H1 (cell line): ENCODE measurements at regions not wholly inside any gene's neighbourhood (a gene's known extent, or its start where the extent isn't known, plus 50 kb on each side); places are given as distances from the start of the nearest gene placed in this dataset.

Experiments
- CTCF ChIA-PET: fragments of 300-600 bp; sonication (Branson Sonifier 250); formaldehyde crosslinking; loops from one replicate; lab custom pipeline; 2021; ENCODE audit not compliant: partially characterized antibody; lab: Charles Lee
- POLR2A ChIA-PET: fragments of 300-600 bp; sonication (Branson Sonifier 250); formaldehyde crosslinking; loops from one replicate; lab custom pipeline; 2021; ENCODE audit warnings: inconsistent platforms; ENCODE audit not compliant: partially characterized antibody; lab: Charles Lee
- DNase-seq, 2 experiments: peaks; one replicate each; pipeline versions ENCODE4 v3.0.0 to v3.0.0-alpha.2; 2010 to 2022; ENCODE audit warnings: low spot score in 2 of 2, low read depth in 1 of 2, mixed read lengths in 1 of 2
- FAIRE-seq: peaks from 2 replicates; lab custom pipeline; 2011; peaks lifted over from hg19 to GRCh38; lab: Jason Lieb, UNC
- H2AFZ ChIP-seq: 2 replicates; pipeline ENCODE4 v1.8.1; 2012; ENCODE audit warnings: low read length, inconsistent platforms
- H2AK5ac ChIP-seq: 2 replicates; pipeline ENCODE4 v1.6.1; 2013; ENCODE audit warnings: low read depth, low read length
- H2BK120ac ChIP-seq: replicated peaks from 2 replicates; pipeline ENCODE3; 2013; ENCODE audit warnings: low read depth, low read length, inconsistent platforms
- H2BK12ac ChIP-seq: 2 replicates; pipeline ENCODE4 v1.6.1; 2013; ENCODE audit warnings: low read depth, low read length
- H2BK15ac ChIP-seq: 2 replicates; pipeline ENCODE4 v1.6.1; 2013; ENCODE audit warnings: low read length
- H2BK20ac ChIP-seq: 2 replicates; pipeline ENCODE4 v1.6.1; 2013; ENCODE audit warnings: low read length
- H2BK5ac ChIP-seq: 2 replicates; pipeline ENCODE4 v1.6.1; 2013; ENCODE audit warnings: low read depth, low read length
- H3K14ac ChIP-seq: 2 replicates; pipeline ENCODE4 v1.6.1; 2013; ENCODE audit warnings: inconsistent platforms; ENCODE audit not compliant: insufficient read length
- H3K18ac ChIP-seq: 2 replicates; pipeline ENCODE4 v1.6.1; 2013; ENCODE audit warnings: low read length; ENCODE audit errors: extremely low read depth
- H3K23ac ChIP-seq: 2 replicates; pipeline ENCODE4 v1.6.1; 2013; ENCODE audit warnings: inconsistent platforms; ENCODE audit not compliant: insufficient read length
- H3K23me2 ChIP-seq: 2 replicates; pipeline ENCODE4 v1.6.1; 2013; ENCODE audit warnings: low read depth, low read length
- H3K27ac ChIP-seq: 2 replicates; pipeline ENCODE4 v1.6.1; 2011; ENCODE audit warnings: low read depth, low read length, inconsistent platforms
- H3K27me3 ChIP-seq, 4 experiments: replicated peaks in 1 of 4; 1 replicate in 1 of 4; 2 replicates in 3 of 4; pipeline versions ENCODE4 v1.6.1 to v1.8.1; 2011 to 2013; ENCODE audit warnings: low read length in 3 of 4, mild to moderate bottlenecking in 3 of 4, inconsistent platforms in 2 of 4, mixed read lengths in 2 of 4, moderate library complexity in 1 of 4; ENCODE audit not compliant: control insufficient read depth in 3 of 4, insufficient read depth in 3 of 4; ENCODE audit errors: extremely low read depth in 1 of 4
- H3K36me3 ChIP-seq, 4 experiments: 2 replicates each; pipeline versions ENCODE4 v1.6.1 to v1.8.1; 2011 to 2013; ENCODE audit warnings: mild to moderate bottlenecking in 4 of 4, low read length in 3 of 4, moderate library complexity in 2 of 4, control low read depth in 1 of 4, inconsistent platforms in 1 of 4; ENCODE audit not compliant: insufficient read depth in 4 of 4, control insufficient read depth in 2 of 4
- H3K4ac ChIP-seq: replicated peaks from 2 replicates; pipeline ENCODE3; 2013; ENCODE audit warnings: low read length, low read depth, mixed read lengths, inconsistent platforms; ENCODE audit not compliant: insufficient read length
- H3K4me1 ChIP-seq, 4 experiments: replicated peaks in 1 of 4; 1 replicate in 1 of 4; 2 replicates in 3 of 4; pipeline versions ENCODE4 v1.6.1 to v1.8.1; 2011 to 2013; ENCODE audit warnings: low read length in 3 of 4, inconsistent platforms in 2 of 4, mixed read lengths in 1 of 4; ENCODE audit not compliant: insufficient read depth in 4 of 4, control insufficient read depth in 3 of 4
- H3K4me2 ChIP-seq, 2 experiments: 2 replicates each; pipeline versions ENCODE4 v1.6.1 to v1.8.1; 2011 to 2013; ENCODE audit warnings: low read depth in 2 of 2, low read length in 2 of 2, control low read depth in 1 of 2, inconsistent platforms in 1 of 2, mild to moderate bottlenecking in 1 of 2; ENCODE audit not compliant: insufficient read depth in 1 of 2
- H3K4me3 ChIP-seq, 4 experiments: fragments of 200-600, 300-600 bp in 1 of 4; sonication (generic), shearing (Covaris generic), sonication (Bioruptor Twin) in 1 of 4; 2 replicates each; pipeline versions ENCODE4 v1.5.1 to v1.8.1; 2011 to 2016; ENCODE audit warnings: low read length in 4 of 4, low read depth in 3 of 4, control low read depth in 2 of 4, inconsistent platforms in 2 of 4, mild to moderate bottlenecking in 2 of 4, mixed read lengths in 1 of 4, moderate library complexity in 1 of 4; ENCODE audit not compliant: insufficient read depth in 2 of 4; ENCODE audit errors: extremely low read depth in 1 of 4
- H3K56ac ChIP-seq: replicated peaks from 2 replicates; pipeline ENCODE3; 2013; ENCODE audit warnings: low read depth, mild to moderate bottlenecking, mixed read lengths, low read length, inconsistent platforms; ENCODE audit not compliant: insufficient read length
- H3K79me1 ChIP-seq: 2 replicates; pipeline ENCODE4 v1.6.1; 2013; ENCODE audit warnings: low read depth, low read length, control low read depth
- H3K79me2 ChIP-seq, 2 experiments: 2 replicates each; pipeline versions ENCODE4 v1.6.1 to v1.8.1; 2012 to 2013; ENCODE audit warnings: low read length in 2 of 2, mild to moderate bottlenecking in 2 of 2, inconsistent platforms in 1 of 2; ENCODE audit not compliant: insufficient read depth in 2 of 2, control insufficient read depth in 1 of 2
- H3K9ac ChIP-seq, 4 experiments: replicated peaks in 1 of 4; 1 replicate in 1 of 4; 2 replicates in 3 of 4; pipeline versions ENCODE4 v1.6.1 to v1.8.1; 2011 to 2013; ENCODE audit warnings: low read depth in 3 of 4, low read length in 3 of 4, control low read depth in 2 of 4, mild to moderate bottlenecking in 2 of 4, moderate library complexity in 2 of 4, inconsistent platforms in 1 of 4; ENCODE audit errors: extremely low read depth in 1 of 4
- H3K9me3 ChIP-seq, 2 experiments: 2 replicates each; pipeline versions ENCODE4 v1.6.1 to v1.8.1; 2012 to 2013; ENCODE audit warnings: mild to moderate bottlenecking in 2 of 2, moderate library complexity in 2 of 2, control low read depth in 1 of 2, inconsistent platforms in 1 of 2, low read depth in 1 of 2, low read length in 1 of 2, mixed read lengths in 1 of 2; ENCODE audit not compliant: insufficient read depth in 2 of 2
- H4K20me1 ChIP-seq, 2 experiments: replicated peaks in 1 of 2; 2 replicates each; pipeline versions ENCODE3 to v1.8.1; 2011 to 2013; ENCODE audit warnings: inconsistent platforms in 2 of 2, low read length in 2 of 2, mild to moderate bottlenecking in 1 of 2; ENCODE audit not compliant: insufficient read depth in 2 of 2, control insufficient read depth in 1 of 2
- H4K5ac ChIP-seq: 2 replicates; pipeline ENCODE4 v1.6.1; 2013; ENCODE audit warnings: low read length, low read depth, mixed read lengths, inconsistent platforms; ENCODE audit not compliant: insufficient read length
- H4K8ac ChIP-seq: 2 replicates; pipeline ENCODE4 v1.8.0; 2013; ENCODE audit warnings: mild to moderate bottlenecking, moderate library complexity, low read length, inconsistent platforms; ENCODE audit not compliant: insufficient read depth; ENCODE audit errors: extremely low read depth
- H4K91ac ChIP-seq: replicated peaks from 2 replicates; pipeline ENCODE3; 2013; ENCODE audit warnings: low read length, mixed read lengths, inconsistent platforms; ENCODE audit not compliant: insufficient read length
- KDM5A ChIP-seq: fragments of 200-600 bp; IDR thresholded peaks from 2 replicates; pipeline ENCODE4 v1.7.1; 2012; ENCODE audit warnings: mild to moderate bottlenecking, low read length, inconsistent platforms, mixed read lengths
- MAFK ChIP-seq: IDR thresholded peaks from 2 replicates; pipeline ENCODE4 v1.6.1; 2012; ENCODE audit warnings: low read depth, mild to moderate bottlenecking, improper control_type of control experiment, low read length
- POLR2A ChIP-seq, 2 experiments: IDR thresholded peaks; 1 replicate in 1 of 2; 2 replicates in 1 of 2; pipeline ENCODE4 v1.6.1; 2011; ENCODE audit warnings: low read depth in 2 of 2, low read length in 2 of 2, mild to moderate bottlenecking in 2 of 2; ENCODE audit errors: control extremely low read depth in 1 of 2
- RBBP5 ChIP-seq: IDR thresholded peaks from 2 replicates; pipeline ENCODE4 v1.7.1; 2012; ENCODE audit warnings: low read depth, mild to moderate bottlenecking, inconsistent platforms, low read length, moderate library complexity, borderline replicate concordance
- SRF ChIP-seq: IDR thresholded peaks from 2 replicates; pipeline ENCODE4 v1.6.1; 2011; ENCODE audit warnings: mild to moderate bottlenecking, low read depth, low read length, moderate library complexity
- TBP ChIP-seq: IDR thresholded peaks from 2 replicates; pipeline ENCODE4 v1.6.1; 2011; ENCODE audit warnings: low read depth, low read length, improper control_type of control experiment
- TCF12 ChIP-seq: IDR thresholded peaks from 2 replicates; pipeline ENCODE4 v1.6.1; 2011; ENCODE audit warnings: low read depth, mild to moderate bottlenecking, low read length
- WGBS, 2 experiments: shearing (Covaris generic) in 1 of 2; methylation state at CpG; one replicate each; pipeline versions ENCODE4 v1.1.6 to v1.1.7; 2013 to 2015; ENCODE audit warnings: low lambda C conversion rate in 2 of 2, mixed read lengths in 2 of 2, inconsistent platforms in 1 of 2, low coverage in 1 of 2, missing lambda C conversion rate in 1 of 2; ENCODE audit not compliant: insufficient replicate concordance in 2 of 2, insufficient coverage in 1 of 2, insufficient read length in 1 of 2; ENCODE audit errors: extremely low coverage in 1 of 2, missing lambda C conversion rate in 1 of 2; 5-methylcytosine and 5-hydroxymethylcytosine counted together

DNA sequence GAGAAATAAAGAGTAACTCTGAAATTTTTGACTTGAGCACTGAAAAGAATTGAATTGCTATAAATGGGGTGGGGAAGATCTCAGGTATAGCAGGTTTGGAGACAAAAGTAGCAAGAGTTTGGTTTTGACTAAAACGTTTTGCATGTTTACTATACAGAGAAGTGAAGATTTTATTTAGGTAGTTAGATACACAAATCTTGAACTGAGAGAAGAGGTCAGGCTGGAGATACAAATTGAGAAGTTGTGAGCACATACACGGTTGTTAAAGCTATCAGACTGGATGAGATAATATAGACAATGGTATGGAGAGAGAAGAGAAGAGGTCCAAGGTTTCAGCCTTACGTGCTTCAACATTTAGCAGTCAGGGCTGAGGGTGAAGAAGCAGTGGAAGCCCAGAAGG is 420.9 kb downstream of the FOXO1 start:
- WGBS, 2 experiments, result 67% methylated on average over 3 of the region's 3 CpGs; no CpG with 5 or more reads in 1 of the 2 experiments
- H2BK20ac ChIP-seq, result no peak overlapping the region
- H3K27ac ChIP-seq, result no peak overlapping the region
- no peaks in the 10 kb centered on the region for H3K79me2 ChIP-seq
- H3K4me1 ChIP-seq, result no peaks in the 10 kb centered on the region
- no peak overlapping the region for H3K18ac ChIP-seq
- no peak overlapping the region for H4K5ac ChIP-seq
- no peak overlapping the region for H2BK120ac ChIP-seq
- no peak overlapping the region for H4K91ac ChIP-seq
- no peak overlapping the region for H3K56ac ChIP-seq
- H3K4ac ChIP-seq, result no peak overlapping the region
- H2BK5ac ChIP-seq, result no peak overlapping the region
- ChIA-PET CTCF (interaction anchor here (0.6 kb wide), 1 partner anchor 413 kb away, joined by 4 read pairs; no protein-coding TSS in a partner anchor), POLR2A (no interaction called here)
- no peak overlapping the region for H3K4me2 ChIP-seq
- H3K36me3 ChIP-seq, result no peaks in the 10 kb centered on the region
- TF ChIP-seq MAFK, result no peak
- no peak for TF ChIP-seq POLR2A (IDR thresholded peaks at IDR 0.05; ENCODE audit: control extremely low read depth in 1 of 2, low read depth in 2 of 2, low read length in 2 of 2)
- TF ChIP-seq RBBP5, result no peak
- no peak for TF ChIP-seq SRF
- TF ChIP-seq TCF12, result no peak
- TF ChIP-seq KDM5A, result no peak
- no peak for TF ChIP-seq TBP
- H3K23me2 ChIP-seq, result no peaks in the 10 kb centered on the region
- no peak overlapping the region for H2BK12ac ChIP-seq
- no peak overlapping the region for H3K23ac ChIP-seq
- H3K79me1 ChIP-seq, result no peaks in the 10 kb centered on the region
- no peak overlapping the region for H3K9ac ChIP-seq
- H2AFZ ChIP-seq, result no peak overlapping the region
- H2AK5ac ChIP-seq, result no peak overlapping the region
- H3K14ac ChIP-seq, result no peak overlapping the region
- H4K20me1 ChIP-seq, result no peaks in the 10 kb centered on the region
- H2BK15ac ChIP-seq, result no peak overlapping the region
- no peak for FAIRE-seq
- no peaks in the 10 kb centered on the region for H3K9me3 ChIP-seq
- no peaks in the 10 kb centered on the region for H3K27me3 ChIP-seq
- no peak for DNase-seq
- H3K4me3 ChIP-seq, result no peak overlapping the region
- no peak overlapping the region for H4K8ac ChIP-seq
